Mammary epithelial cell (primary cell): ENCODE measurements at regions not wholly inside any gene's neighbourhood (a gene's known extent, or its start where the extent isn't known, plus 50 kb on each side); places are given as distances from the start of the nearest gene placed in this dataset.

Experiments
- CTCF ChIP-seq, 2 donors: IDR thresholded peaks in 1 of 2; conservative IDR thresholded peaks in 1 of 2; 2 replicates each; pipeline ENCODE4 v1.5.1; 2011 to 2012; ENCODE audit warnings: inconsistent platforms in 2 of 2, low read length in 2 of 2, mild to moderate bottlenecking in 2 of 2, control low read depth in 1 of 2, low read depth in 1 of 2; ENCODE audit not compliant: insufficient read depth in 1 of 2; ENCODE audit errors: extremely low read depth in 1 of 2
- EZH2 ChIP-seq: IDR thresholded peaks from 2 replicates; pipeline ENCODE4 v1.6.1; 2012; ENCODE audit warnings: low read length, inconsistent platforms, borderline replicate concordance

GRCh38 chr16:35174016-35174415, 1714.6 kb downstream of the TP53TG3F start:
- TF ChIP-seq CTCF (conservative IDR thresholded peaks at IDR 0.05 in 1 of 2, IDR thresholded peaks at IDR 0.05 in 1 of 2; ENCODE audit: extremely low read depth in 1 of 2, insufficient read depth in 1 of 2, low read depth in 1 of 2, low read length in 2 of 2) (no peak), EZH2 (no peak)
